ENCODE measurements at regions not wholly inside any gene's neighbourhood (a gene's known extent, or its start where the extent isn't known, plus 50 kb on each side); places are given as distances from the start of the nearest gene placed in this dataset.

GRCh38 chr14:32006263-32007110 lies 70.6 kb upstream of the ARHGAP5 start:
- 71% methylated on average over 13 of the region's 14 CpGs for WGBS (ENCODE audit: insufficient coverage)
- H3K4me1 Mint-ChIP-seq, result no peaks in the 10 kb centered on the region
- DNase-seq (no peak), ATAC-seq (no peak)
- Histone ChIP-seq H3K27me3 (ENCODE audit: control insufficient read depth, insufficient read depth, low read length) (no peaks in the 10 kb centered on the region), H3K4me3 (ENCODE audit: low read length) (no peak overlapping the region), H3K9me3 (ENCODE audit: control insufficient read depth, insufficient read depth, low read length) (no peaks in the 10 kb centered on the region), H3K27ac (ENCODE audit: low read length) (no peak overlapping the region), H3K36me3 (ENCODE audit: control insufficient read depth, insufficient read depth, low read length) (no peaks in the 10 kb centered on the region), H3K4me1 (ENCODE audit: control insufficient read depth, insufficient read depth, low read length) (no peaks in the 10 kb centered on the region)
- no peaks in the 10 kb centered on the region for H3K36me3 Mint-ChIP-seq
- H3K9me3 Mint-ChIP-seq, result no peaks in the 10 kb centered on the region
- no peak for TF ChIP-seq CTCF (IDR thresholded peaks at IDR 0.05)
- peaks cover 0 to 3% of the 10 kb centered on the region in 2 donors for H3K27me3 Mint-ChIP-seq (ENCODE audit: low read depth in 2 of 2)
- H3K4me3 Mint-ChIP-seq, result no peak overlapping the region
- intact Hi-C loops (cut with micrococcal nuclease), result no loop called here
- no peak overlapping the region for H3K27ac Mint-ChIP-seq

- H3K9me3 Mint-ChIP-seq, result no peaks in the 10 kb centered on the region
- H3K27me3 Mint-ChIP-seq (ENCODE audit: low read depth in 2 of 2), result peaks cover 0 to 15% of the 10 kb centered on the region in 2 donors
- no peak overlapping the region for H3K4me3 Mint-ChIP-seq
- Histone ChIP-seq H3K4me1 (ENCODE audit: control insufficient read depth, insufficient read depth, low read length) (no peaks in the 10 kb centered on the region), H3K27ac (ENCODE audit: low read length) (no peak overlapping the region), H3K4me3 (ENCODE audit: low read length) (no peak overlapping the region), H3K27me3 (ENCODE audit: control insufficient read depth, insufficient read depth, low read length) (no peaks in the 10 kb centered on the region), H3K36me3 (ENCODE audit: control insufficient read depth, insufficient read depth, low read length) (no peaks in the 10 kb centered on the region), H3K9me3 (ENCODE audit: control insufficient read depth, insufficient read depth, low read length) (no peaks in the 10 kb centered on the region)
- no peak for DNase-seq
- no peak for TF ChIP-seq CTCF (IDR thresholded peaks at IDR 0.05)
- no peak overlapping the region for H3K27ac Mint-ChIP-seq
- intact Hi-C loops (cut with micrococcal nuclease), result no loop called here
- WGBS (ENCODE audit: insufficient coverage), result 53% methylated on average over 2 of the region's 2 CpGs
- H3K4me1 Mint-ChIP-seq, result no peaks in the 10 kb centered on the region
- H3K36me3 Mint-ChIP-seq, result no peaks in the 10 kb centered on the region
- no peak for ATAC-seq
Measured at GRCh38 chr14:32007755-32008362, 69.2 kb upstream of the ARHGAP5 start.

- H3K27ac Mint-ChIP-seq, result no peak overlapping the region
- intact Hi-C loops (cut with micrococcal nuclease), result no loop called here
- no peak for TF ChIP-seq CTCF (IDR thresholded peaks at IDR 0.05)
Measured at GRCh38 chr14:32008602-32009193, 68.4 kb upstream of the ARHGAP5 start.

More at GRCh38 chr14:32008602-32009193, 68.4 kb upstream of the ARHGAP5 start:
- Histone ChIP-seq H3K4me3 (ENCODE audit: low read length) (no peak overlapping the region), H3K9me3 (ENCODE audit: control insufficient read depth, insufficient read depth, low read length) (no peaks in the 10 kb centered on the region), H3K36me3 (ENCODE audit: control insufficient read depth, insufficient read depth, low read length) (no peaks in the 10 kb centered on the region), H3K4me1 (ENCODE audit: control insufficient read depth, insufficient read depth, low read length) (no peaks in the 10 kb centered on the region), H3K27ac (ENCODE audit: low read length) (no peak overlapping the region), H3K27me3 (ENCODE audit: control insufficient read depth, insufficient read depth, low read length) (no peaks in the 10 kb centered on the region)
- H3K4me1 Mint-ChIP-seq, result no peaks in the 10 kb centered on the region
- no CpG with 5 or more reads among the region's 1 CpG for WGBS (ENCODE audit: insufficient coverage)
- H3K4me3 Mint-ChIP-seq, result no peak overlapping the region
- no peaks in the 10 kb centered on the region for H3K9me3 Mint-ChIP-seq
- DNase-seq (no peak), ATAC-seq (no peak)
- peaks cover 0 to 18% of the 10 kb centered on the region in 2 donors for H3K27me3 Mint-ChIP-seq (ENCODE audit: low read depth in 2 of 2)
- no peaks in the 10 kb centered on the region for H3K36me3 Mint-ChIP-seq
